ENCODE measurements at regions not wholly inside any gene's neighbourhood (a gene's known extent, or its start where the extent isn't known, plus 50 kb on each side); places are given as distances from the start of the nearest gene placed in this dataset.
"Not testable (repeated sequence)": the region's sequence is repeated elsewhere in the genome, so short reads cannot be mapped to it uniquely, and the experiment has no call there.

GRCh38 chr2:238771218-238771617 lies 76.7 kb upstream of the TWIST2 start:
- no peak for DNase-seq

DNA sequence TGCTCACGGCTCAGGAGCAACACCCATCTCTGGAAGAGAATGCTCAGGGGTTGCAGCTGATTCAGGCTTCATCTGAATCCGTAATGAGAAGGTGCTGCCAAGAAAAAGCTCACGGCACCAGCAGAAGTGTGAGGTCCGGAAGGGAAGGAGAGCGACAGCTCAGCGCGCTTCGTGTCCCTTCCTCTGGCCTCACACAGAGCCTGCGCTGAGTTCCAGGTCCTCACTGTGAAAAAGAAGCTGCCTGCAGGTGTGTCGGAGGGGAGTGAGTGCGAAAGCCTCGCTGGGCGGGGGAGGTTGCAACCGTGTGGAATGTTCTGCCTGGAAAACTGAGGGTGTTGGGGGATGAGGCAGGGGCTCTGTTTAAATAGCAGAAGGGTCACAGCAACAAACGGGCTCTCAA lies 76.2 kb upstream of the TWIST2 start:
- DNase-seq = no peak

- DNase-seq = no peak
Observed at GRCh38 chr2:238772635-238773297, 75.1 kb upstream of the TWIST2 start.

GRCh38 chr2:238773472-238773871 lies 74.4 kb upstream of the TWIST2 start:
- DNase-seq = no peak

DNA sequence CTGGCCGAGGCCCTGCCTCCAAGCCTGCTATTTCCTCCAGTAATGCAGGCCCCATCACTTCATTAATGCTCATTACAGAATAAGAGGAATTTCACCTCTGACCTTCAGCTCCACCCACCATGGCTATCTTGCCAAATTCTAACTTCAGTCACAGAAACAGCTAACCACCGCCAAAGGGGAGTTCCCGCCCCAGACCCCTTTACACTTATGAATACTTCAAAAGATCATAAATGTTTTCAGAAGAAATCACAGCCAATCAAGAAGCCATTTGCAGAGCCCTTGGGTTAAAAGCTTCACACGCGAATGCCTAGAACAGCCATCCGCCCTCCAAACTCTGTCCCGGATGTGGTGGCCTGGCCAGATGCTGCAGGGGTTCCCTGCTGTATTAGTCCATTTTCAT lies 73.8 kb upstream of the TWIST2 start:
- no peak for DNase-seq

- DNase-seq = no peak
Observed at GRCh38 chr2:238774980-238775509, 72.8 kb upstream of the TWIST2 start.

- DNase-seq = no peak
Observed at GRCh38 chr2:238775591-238775990, 72.3 kb upstream of the TWIST2 start.

GRCh38 chr2:238776003-238776760 lies 71.7 kb upstream of the TWIST2 start:
- DNase-seq = no peak

DNA sequence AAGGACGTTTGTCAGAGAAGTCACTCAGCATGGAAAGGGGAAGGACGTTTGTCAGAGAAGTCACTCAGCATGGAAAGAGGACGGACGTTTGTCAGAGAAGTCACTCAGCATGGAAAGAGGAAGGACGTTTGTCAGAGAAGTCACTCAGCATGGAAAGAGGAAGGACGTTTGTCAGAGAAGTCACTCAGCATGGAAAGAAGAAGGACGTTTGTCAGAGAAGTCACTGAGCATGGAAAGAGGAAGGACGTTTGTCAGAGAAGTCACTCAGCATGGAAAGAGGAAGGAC lies 71.2 kb upstream of the TWIST2 start:
- DNase-seq = not testable (repeated sequence)

DNA sequence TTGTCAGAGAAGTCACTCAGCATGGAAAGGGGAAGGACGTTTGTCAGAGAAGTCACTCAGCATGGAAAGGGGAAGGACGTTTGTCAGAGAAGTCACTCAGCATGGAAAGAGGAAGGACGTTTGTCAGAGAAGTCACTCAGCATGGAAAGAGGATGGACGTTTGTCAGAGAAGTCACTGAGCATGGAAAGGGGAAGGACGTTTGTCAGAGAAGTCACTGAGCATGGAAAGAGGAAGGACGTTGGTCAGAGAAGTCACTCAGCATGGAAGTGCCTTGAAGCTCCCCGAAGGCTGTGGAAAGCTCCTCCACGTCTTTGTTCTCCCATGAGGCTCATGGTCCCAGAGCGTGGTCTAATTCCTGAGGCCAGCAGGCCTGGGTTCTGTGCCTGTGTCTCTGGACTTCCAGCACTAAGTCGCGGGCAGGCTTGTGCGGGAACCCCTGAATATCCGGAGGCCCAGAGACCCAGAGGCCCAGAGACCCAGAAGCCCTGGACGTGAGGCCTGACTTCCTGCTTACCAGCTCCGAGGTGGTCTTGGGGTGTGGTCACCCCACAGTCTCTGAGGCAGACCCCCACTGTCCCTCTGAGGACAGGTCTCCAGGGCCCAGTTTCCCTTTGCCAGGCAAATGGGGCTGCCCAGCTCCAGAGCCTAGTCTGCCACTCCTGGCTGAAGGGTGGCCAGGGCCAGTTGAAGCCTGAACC lies 70.4 kb upstream of the TWIST2 start:
- no peak for DNase-seq

DNA sequence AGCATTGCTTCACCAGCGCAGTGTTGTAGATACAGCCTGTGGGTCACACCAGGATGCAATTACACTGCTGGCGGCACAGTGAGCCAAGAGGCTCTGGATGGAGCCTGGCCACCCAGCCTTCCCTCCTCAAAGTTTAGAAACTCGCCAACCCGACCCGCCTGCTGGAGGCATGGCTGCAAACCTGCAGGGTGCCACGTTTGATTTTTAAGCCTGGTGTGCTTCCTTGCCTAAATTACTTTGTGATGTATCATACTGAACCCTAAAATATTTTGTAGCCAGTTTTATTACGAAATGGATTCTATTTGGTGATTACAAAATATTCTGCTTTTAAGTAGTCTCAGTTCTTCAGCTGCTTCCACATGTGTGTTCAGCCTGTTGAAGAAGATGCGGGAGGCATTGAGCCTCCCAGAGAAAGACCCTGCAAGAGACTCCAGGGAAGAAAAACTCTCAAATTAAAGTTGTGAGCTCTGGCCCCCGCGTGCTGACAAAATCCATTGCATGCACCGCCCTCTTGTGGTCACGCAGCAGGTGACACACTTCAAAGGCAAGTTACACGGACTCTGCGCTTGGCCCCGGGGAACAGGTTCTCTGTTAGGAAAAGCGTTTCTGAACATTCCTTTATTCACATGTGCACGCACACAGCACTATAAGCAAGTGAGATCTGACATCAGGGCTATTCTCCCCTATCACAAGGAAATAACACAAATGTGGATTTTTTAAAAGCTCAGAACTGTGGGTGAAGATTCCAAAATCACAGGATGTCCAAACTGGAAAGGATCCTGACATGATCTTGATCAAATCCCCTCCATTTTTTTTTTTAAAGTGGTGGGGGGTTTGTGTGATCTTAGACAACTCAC lies 63.0 kb upstream of the TWIST2 start:
- DNase-seq = peak; percentile 3 to 65

DNA sequence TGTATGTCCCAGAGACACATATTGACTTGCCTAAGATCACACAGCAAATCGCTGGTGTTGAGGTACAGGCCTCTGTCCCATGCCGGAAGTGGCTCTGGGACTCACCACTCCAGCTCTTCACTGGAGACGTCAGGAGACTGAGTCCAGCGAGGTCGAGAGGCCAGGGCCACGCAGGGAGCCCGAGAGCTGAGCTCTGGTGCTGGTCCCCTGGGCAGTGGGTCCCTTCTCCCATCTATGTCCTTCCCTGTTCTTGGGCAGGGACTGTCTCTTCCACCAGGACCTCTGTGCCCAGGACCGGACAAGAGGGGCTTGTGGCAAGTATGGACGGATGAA lies 62.4 kb upstream of the TWIST2 start:
- no peak for DNase-seq

GRCh38 chr2:238786379-238786778 lies 61.5 kb upstream of the TWIST2 start:
- no peak for DNase-seq

DNA sequence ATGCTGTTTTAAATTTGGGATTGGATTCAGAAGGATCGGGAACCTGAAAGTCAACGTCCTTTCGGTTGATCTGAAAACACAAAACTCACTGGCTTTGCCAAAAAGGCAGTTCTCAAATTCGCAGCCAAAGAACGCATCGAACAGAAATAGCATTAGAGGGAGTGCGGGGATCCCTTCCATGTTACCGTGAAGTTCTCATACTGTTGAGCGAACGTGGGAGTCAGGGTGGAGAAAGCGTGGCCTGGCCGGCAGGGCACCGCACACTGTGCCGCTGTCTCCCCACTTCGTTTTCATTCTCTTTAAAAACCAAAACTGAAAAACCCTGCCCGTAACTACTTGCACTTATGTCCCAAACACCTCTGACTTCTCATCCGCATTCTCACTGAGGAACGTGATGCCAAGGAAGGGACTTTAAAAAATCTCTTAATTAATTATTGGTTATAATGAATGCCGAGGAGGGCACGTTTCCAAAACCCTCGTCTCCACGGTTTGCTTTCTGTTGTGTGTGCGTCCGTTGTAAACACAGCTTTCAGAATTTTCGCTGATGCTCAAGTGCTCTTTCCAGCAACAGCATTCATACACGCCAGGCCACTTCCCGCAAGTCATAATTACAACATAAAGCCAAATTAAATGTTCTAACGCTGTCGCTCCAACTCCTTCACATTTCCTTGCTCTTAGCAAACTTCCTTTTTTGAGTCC lies 60.9 kb upstream of the TWIST2 start:
- no peak for DNase-seq

GRCh38 chr2:238787501-238787900 lies 60.4 kb upstream of the TWIST2 start:
- DNase-seq = no peak

DNA sequence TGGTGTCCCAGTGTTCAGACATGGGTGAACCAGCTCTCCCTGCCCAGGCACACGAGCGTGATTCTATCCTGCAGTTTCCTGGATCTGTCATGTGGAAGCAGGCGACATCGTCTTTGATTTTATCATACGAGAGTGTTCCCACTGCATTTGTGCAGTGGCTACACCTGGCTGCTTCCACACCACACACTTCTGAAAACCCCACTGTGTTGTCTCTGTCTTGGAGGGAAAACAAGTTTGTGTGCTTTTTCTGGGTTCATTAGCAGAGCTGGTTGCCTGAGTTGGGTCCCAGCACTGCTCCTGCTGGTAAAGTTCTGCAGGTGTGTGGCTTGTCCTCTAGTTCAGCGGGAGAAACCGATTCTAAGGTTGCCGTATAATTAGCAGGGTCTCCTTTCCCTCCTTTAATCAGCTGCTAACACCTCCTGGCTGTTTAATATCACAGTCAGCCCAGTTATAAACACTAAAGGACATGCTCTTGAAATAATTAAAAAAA lies 58.5 kb upstream of the TWIST2 start:
- no peak for DNase-seq

DNA sequence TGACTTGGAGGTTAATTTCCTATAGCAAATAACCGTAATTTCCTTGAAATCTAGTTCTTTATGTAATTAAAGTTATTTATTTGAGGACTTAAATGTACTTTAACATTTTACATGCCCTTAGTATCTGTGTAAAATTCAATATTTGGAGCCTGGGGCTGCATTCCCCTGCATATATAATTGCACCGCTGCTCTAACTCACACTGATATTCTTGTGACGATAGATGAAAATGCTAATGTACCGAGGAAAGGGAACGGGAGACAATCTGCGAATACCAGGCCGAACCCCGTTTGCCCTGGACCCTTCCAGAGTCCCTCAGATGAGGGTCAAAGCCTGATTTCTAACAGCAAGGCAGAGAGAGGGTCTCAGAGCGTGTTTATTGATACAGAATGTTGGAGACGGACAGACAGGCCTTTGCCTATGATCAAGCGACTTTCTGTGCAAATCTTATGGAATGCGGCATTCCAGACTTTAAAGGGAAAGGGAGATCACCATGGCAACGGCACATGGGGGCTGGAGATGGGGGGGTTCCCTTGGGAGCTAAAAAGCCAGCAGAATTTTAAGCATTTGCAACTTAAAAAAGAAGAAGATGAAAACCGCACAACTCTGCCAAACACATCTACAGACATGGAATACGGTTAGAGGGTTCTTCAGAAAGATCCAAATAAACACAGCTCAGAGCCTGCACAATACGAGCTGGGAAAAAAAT lies 57.6 kb upstream of the TWIST2 start:
- DNase-seq = no peak

- no peak for DNase-seq
Observed at GRCh38 chr2:238790833-238791230, 57.1 kb upstream of the TWIST2 start.

DNA sequence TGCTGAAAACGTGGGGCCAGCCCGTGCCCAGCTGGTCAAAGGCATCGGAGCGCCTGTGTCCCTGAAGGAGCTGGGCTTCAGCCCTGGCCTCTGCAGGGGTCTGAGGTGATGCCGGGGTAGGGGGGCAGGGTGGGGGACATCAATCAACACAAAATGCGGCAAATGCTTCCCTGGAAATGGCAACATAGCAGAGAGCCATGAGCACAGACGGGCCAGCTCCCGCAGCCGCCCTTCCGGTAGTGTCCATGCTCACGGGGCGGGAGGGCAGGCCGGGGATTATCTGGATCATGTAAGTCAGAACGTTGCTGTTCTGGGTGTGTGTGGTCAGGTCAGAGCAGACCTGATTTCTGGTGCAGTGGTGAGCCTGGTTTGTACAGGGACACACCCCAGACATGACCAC lies 56.5 kb upstream of the TWIST2 start:
- DNase-seq = no peak

DNA sequence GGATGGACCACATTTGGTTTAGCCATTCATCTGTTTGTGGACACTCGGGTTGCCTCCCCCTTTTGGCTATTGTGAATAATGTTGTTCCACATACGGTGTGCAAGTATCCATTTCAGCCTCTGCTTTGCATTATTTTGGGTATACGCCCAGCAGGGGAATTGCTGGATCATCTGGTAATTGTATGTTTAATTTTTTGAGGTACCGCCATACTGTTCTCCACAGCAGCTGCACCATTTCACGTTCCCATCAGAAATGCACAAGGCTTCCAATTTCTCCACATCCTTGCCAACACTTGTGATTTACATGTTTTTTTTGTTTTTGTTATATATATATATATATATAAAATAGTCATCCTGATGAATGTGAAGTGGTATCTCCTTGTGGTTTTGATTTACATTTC lies 54.6 kb upstream of the TWIST2 start:
- DNase-seq = no peak

DNA sequence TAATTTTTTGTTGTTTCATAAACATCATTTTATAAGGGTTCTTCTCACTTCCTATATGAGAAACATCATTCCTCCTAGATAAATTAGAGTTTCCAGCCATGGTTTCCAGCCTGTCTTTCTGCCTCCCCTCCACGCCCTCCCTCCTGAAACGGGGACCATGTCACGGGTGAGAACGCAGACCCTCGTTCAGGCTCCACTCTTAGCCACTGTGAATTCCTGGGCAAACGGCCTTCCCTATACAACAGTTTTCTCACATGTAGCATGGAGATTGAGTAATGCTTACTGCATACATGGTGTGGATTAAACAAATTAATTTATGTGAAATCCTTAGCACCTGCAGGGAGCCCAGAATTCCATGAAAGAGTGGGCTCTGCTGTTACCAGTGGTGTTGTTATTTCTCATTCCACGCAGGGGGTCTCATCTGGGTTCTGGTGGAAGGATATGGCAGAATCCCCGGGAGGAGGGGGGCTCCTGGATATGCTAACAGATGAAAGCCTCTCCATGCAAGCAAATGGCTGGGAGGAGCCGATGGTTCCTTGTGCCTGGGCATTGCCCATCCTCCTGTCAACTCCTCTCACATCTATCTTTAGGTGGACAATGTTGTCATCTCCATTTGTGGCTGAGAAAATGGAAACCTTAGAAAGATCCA lies 54.0 kb upstream of the TWIST2 start:
- DNase-seq = no peak
